ENCODE measurements at regions not wholly inside any gene's neighbourhood (a gene's known extent, or its start where the extent isn't known, plus 50 kb on each side); places are given as distances from the start of the nearest gene placed in this dataset.

DNA sequence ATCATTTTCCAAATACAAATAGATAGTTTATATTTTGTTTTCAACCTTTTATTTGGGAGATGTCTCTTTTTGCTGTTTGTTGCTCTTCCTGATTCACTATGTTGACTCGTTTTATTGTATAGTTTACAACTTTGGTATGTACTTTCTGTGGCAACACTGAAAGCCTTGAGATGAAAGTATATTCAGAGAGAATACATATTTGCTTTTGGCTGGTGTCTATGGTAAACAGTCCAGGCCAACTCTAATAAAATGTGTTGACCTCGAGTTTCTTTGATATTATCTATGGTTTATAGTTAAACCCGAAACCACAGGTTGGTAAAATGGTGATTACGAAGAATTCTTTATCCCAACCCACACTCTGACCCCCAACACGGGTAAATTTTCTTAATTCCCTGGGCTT, 919.6 kb upstream of the MAP3K7 start:
- no peak for TF ChIP-seq GATA2 (IDR thresholded peaks at IDR 0.05; ENCODE audit: low read depth, low read length)
- TF ChIP-seq GATA3 (IDR thresholded peaks at IDR 0.05; ENCODE audit: low read depth, low read length) = no peak
